Activated CD4-positive, alpha-beta T cell treated with anti-CD3 and anti-CD28 coated beads, Interleukin-2, Interleukin-6, amounts not matched to agents 100 ng/mL and 50 ng/mL, durations not matched to agents 16 hours and 8 hours (primary cell): ENCODE measurements at regions not wholly inside any gene's neighbourhood (a gene's known extent, or its start where the extent isn't known, plus 50 kb on each side); places are given as distances from the start of the nearest gene placed in this dataset.

ENCODE experiments used
- DNase-seq: peaks from one replicate; pipeline ENCODE4 v3.0.0-alpha.2; 2020

GRCh38 chr1:82844911-82845827, 1044.4 kb downstream of the ADGRL2 start:
- no peak for DNase-seq

GRCh38 chr1:82844447-82844846, 1043.7 kb downstream of the ADGRL2 start:
- no peak for DNase-seq

- no peak for DNase-seq
These were observed 1043.1 kb downstream of the ADGRL2 start for GRCh38 chr1:82843876-82844275.

- no peak for DNase-seq
These were observed 1039.5 kb downstream of the ADGRL2 start for GRCh38 chr1:82840192-82840591.

- no peak for DNase-seq
These were observed 1037.2 kb downstream of the ADGRL2 start for GRCh38 chr1:82837766-82838465.

GRCh38 chr1:82836973-82837680, 1036.4 kb downstream of the ADGRL2 start:
- DNase-seq, result no peak

- DNase-seq, result no peak
These were observed 1035.7 kb downstream of the ADGRL2 start for GRCh38 chr1:82836213-82836972.

GRCh38 chr1:82830690-82831380, 1030.1 kb downstream of the ADGRL2 start:
- DNase-seq, result no peak

GRCh38 chr1:82829527-82829926, 1028.8 kb downstream of the ADGRL2 start:
- DNase-seq, result no peak

- no peak for DNase-seq
These were observed 1023.1 kb downstream of the ADGRL2 start for GRCh38 chr1:82823876-82824275.

GRCh38 chr1:82820816-82821215, 1020.1 kb downstream of the ADGRL2 start:
- no peak for DNase-seq

GRCh38 chr1:82819234-82819633, 1018.5 kb downstream of the ADGRL2 start:
- DNase-seq, result no peak

GRCh38 chr1:82818586-82818985, 1017.9 kb downstream of the ADGRL2 start:
- DNase-seq, result no peak

- DNase-seq, result no peak
These were observed 1012.7 kb downstream of the ADGRL2 start for GRCh38 chr1:82813386-82813785.

GRCh38 chr1:82810601-82811000, 1009.9 kb downstream of the ADGRL2 start:
- no peak for DNase-seq

GRCh38 chr1:82807563-82807962, 1006.8 kb downstream of the ADGRL2 start:
- DNase-seq, result no peak

- no peak for DNase-seq
These were observed 1005.4 kb downstream of the ADGRL2 start for GRCh38 chr1:82806133-82806532.

GRCh38 chr1:82801176-82801575, 1000.4 kb downstream of the ADGRL2 start:
- no peak for DNase-seq

GRCh38 chr1:82800721-82801120, 1000.0 kb downstream of the ADGRL2 start:
- no peak for DNase-seq

GRCh38 chr1:82799261-82799660, 998.5 kb downstream of the ADGRL2 start:
- DNase-seq, result no peak

- DNase-seq, result no peak
These were observed 994.9 kb downstream of the ADGRL2 start for GRCh38 chr1:82795508-82796149.

GRCh38 chr1:82792151-82792550, 991.4 kb downstream of the ADGRL2 start:
- DNase-seq, result no peak
